ENCODE measurements at regions not wholly inside any gene's neighbourhood (a gene's known extent, or its start where the extent isn't known, plus 50 kb on each side); places are given as distances from the start of the nearest gene placed in this dataset.
"Not testable (repeated sequence)": the region's sequence is repeated elsewhere in the genome, so short reads cannot be mapped to it uniquely, and the experiment has no call there.

- DNase-seq, result no peak
These were observed 97.1 kb downstream of the DAD1 start for GRCh38 chr14:22491683-22492621.

DNA sequence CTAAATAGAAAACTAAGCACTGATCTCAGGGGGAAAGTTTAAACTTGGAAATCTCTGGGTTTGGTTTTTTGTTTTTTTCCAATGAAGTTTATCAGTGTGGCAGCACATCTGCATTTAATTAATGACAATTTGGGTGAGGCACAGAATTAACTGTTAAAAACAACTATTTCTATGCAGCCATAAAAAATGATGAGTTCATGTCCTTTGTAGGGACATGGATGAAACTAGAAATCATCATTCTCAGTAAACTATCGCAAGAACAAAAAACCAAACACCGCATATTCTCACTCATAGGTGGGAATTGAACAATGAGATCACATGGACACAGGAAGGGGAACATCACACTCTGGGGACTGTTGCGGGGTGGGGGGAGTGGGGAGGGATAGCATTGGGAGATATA is 98.0 kb downstream of the DAD1 start:
- DNase-seq, result not testable (repeated sequence)

DNA sequence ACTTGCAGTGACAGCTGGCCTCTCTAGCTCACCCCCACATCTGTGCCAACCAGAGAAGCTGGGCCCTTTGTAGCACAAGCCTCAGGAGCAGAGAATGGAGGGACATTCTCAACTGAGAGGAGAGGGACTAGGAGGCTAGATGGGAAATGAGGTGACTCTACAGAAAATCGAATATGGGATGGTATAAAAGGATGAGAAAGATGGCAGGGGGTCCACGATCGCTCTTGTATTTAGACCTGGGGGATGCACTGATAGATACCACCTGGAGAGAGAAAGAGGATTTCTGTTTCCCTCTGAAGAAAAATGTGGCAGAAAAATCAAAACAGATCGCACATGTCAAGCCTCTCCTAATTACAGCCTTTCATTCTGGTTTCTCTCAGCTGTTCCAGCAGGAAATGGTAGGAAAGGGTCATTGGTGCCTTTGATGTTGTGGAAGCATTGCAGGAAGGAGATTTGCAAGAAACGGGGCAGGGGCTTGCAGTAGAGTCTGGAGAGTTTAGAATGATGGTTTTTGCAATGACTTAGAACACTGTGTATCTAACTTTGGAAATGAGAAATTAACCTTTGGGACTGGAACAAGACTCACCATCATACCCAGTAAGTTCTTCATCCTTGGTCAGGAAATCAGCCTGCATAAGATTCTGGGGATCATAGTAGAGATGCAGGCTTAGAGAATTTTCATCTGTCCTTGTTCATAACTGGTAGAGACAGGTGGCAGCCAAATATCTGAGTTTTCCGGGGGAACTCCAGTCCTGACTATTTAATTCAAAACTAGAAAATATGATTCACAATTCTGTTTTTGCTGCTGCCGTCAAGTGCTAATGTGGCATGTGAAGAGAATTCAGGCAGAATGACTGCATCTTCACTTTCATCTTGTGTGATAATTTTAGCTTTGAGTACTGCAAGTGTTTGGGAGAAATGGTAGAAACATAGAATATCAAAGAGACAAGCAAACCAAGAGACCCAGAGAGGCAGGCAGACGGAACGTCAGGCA is 98.8 kb downstream of the DAD1 start:
- DNase-seq, result no peak

DNA sequence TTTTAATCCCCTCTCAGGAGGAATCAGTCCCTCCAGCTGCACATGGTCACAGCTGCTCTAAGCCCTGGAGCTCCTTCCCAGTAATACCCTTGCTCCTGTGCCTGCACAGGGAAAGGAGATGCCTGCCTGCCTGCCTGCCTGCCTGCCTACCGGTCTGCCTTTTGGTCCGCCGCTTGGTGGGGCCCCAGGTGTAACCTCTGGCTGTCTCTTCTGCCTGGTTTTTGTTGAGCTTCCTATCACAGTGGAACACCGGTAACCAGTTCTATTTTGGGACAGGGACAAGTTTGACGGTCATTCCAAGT is 99.8 kb downstream of the DAD1 start:
- no peak for DNase-seq

GRCh38 chr14:22488522-22489243 is 100.3 kb downstream of the DAD1 start:
- no peak for DNase-seq

GRCh38 chr14:22487941-22488340 is 101.1 kb downstream of the DAD1 start:
- no peak for DNase-seq

GRCh38 chr14:22487401-22487800 is 101.6 kb downstream of the DAD1 start:
- DNase-seq, result no peak

DNA sequence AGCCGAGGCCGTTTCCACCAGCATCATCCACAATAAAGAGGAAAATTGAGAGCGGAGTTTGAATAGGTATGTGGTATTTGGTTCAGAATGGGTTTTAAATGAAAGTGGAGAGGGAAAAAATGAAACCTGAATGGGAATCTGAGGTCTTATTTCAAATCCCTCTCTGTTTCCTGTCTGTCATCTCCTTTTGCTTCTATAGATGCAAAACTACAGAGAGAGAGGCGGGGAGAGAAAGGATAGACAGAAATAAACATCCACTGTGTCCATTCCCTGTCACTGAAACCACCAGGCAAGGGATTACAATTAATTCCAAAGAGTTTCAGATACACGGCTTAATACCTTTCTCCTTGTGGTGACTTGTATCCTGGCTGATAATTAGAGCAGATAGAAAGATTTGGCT is 102.3 kb downstream of the DAD1 start:
- DNase-seq, result no peak

GRCh38 chr14:22485649-22486048 is 103.4 kb downstream of the DAD1 start:
- no peak for DNase-seq

GRCh38 chr14:22485178-22485577 is 103.8 kb downstream of the DAD1 start:
- no peak for DNase-seq

GRCh38 chr14:22484632-22485031 is 104.4 kb downstream of the DAD1 start:
- no peak for DNase-seq

- no peak for DNase-seq
These were observed 105.0 kb downstream of the DAD1 start for GRCh38 chr14:22483863-22484593.

GRCh38 chr14:22482782-22483553 is 106.1 kb downstream of the DAD1 start:
- DNase-seq, result no peak

DNA sequence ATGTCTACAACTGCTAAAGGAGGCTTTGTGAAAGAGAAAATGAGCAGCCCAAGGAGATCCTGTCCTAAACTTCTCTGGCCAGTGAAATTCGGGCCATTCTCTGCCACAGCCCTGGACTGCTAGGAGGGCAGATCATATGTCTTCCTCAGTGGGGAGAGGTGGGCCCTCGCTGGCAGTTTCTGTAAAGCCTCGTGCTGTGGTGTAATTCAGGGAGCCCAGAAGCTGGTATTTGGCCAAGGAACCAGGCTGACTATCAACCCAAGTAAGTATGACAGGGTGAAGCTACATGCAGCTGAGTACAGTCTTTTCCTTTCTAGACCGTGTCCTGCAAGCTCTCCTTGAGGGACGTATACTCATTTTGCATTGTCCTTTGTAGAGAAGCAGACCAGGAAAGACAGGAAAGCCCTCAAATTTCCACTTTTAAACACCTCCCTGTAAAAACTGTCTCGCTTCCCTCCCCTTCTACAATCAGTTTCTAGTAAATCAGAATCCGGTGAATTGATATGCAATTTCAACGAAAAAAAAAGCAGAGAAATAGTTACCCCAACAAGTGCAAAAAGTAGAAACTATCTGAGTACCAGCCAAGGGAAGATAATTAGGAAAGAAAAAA is 106.8 kb downstream of the DAD1 start:
- no peak for DNase-seq

GRCh38 chr14:22481546-22481945 is 107.5 kb downstream of the DAD1 start:
- DNase-seq, result no peak

- DNase-seq, result no peak
These were observed 109.1 kb downstream of the DAD1 start for GRCh38 chr14:22479776-22480464.

DNA sequence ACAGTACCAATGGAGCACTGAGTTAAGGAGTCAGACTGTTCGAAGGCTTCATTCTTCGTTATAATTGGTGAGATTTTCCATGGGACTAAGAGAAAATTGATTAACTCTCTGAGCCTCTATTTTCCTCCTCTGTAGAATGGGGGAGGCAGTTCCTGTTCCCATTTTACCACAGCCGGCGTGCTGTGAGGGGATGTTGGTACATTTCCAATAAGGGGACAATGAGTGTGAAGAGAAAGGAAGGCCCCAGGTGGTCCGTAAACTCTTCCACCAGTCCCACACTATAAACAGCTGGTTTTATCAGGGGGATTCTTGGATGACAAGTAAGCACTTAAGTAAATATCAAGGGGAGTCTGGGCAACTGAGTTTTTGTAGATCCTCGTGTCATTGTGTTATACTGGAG is 109.9 kb downstream of the DAD1 start:
- no peak for DNase-seq

DNA sequence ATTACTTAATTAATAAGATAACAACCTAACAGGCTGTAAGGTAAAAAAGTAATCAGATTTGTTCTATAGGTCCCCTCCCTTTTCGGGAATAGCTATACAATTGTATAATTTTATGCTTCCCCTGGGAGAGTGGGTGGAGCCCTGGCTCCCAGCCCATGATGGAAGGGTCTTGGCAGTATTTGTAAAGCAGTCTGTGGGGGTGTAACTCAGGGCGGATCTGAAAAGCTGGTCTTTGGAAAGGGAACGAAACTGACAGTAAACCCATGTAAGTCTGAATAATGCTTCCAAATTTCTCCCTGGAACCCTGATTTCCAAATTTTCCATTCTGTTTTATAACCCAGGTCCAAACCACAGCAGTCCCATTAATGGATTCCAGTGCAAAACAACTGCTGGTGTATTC is 110.4 kb downstream of the DAD1 start:
- no peak for DNase-seq

DNA sequence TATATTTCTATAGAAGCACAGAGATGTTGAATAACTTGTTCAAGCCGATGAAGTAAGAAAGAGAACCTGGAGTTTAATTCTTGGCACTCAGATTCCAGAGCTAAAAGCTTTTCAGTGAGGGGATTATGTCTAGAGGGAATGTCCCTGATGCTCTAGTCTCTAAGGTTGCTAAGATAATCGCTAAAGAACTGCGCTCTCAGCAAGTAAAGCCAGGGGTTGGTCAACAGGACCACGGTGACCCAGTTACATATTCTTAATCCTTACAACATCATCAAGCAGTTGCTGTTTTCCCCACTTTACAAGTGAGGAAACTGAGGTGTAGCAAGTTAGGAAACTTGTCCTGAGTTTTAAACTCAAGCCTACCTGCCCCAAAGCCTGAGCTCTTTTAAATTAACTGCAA is 110.8 kb downstream of the DAD1 start:
- DNase-seq, result no peak

DNA sequence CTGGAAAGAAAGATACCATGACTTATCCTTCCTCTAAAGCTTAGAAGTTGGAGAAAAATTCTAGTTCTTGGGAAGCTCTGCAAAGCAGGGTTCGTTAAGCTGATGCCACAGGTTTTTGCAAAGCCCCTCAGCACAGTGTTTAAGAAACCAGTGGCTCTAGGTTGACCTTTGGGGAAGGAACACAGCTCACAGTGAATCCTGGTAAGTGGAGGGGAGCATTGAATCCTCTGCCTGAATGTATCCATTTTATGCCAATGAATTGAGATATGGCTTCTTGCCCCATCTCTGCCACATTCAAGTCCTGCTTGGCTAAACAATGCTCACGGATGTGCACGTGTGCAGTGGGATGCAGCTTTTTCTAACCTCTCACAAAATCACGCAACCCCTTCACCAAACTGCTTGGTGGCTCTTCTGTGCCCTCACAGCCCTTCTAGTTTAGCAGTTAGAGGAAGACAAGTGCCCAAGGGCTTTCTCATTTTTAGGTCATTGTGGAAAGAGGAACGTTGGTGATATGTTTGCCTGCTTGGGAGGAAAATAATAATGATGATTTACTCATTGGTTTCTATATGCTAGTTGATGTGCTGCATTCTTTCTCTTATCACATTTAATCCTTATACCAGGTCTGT is 111.3 kb downstream of the DAD1 start:
- DNase-seq, result no peak

Data from islet precursor cell (in vitro differentiated cells).